GM20431 (cell line): ENCODE measurements at regions not wholly inside any gene's neighbourhood (a gene's known extent, or its start where the extent isn't known, plus 50 kb on each side); places are given as distances from the start of the nearest gene placed in this dataset.
"Not testable (repeated sequence)": the region's sequence is repeated elsewhere in the genome, so short reads cannot be mapped to it uniquely, and the experiment has no call there.

Experiments used
- in situ Hi-C: fragments of 300-500 bp; cut with MseI, MboI; formaldehyde crosslinking; loops from one replicate; pipeline ENCODE4 v1.15.0; 2020; ENCODE audit warnings: low sequenced_read_pairs; ENCODE audit not compliant: unreplicated experiment

DNA sequence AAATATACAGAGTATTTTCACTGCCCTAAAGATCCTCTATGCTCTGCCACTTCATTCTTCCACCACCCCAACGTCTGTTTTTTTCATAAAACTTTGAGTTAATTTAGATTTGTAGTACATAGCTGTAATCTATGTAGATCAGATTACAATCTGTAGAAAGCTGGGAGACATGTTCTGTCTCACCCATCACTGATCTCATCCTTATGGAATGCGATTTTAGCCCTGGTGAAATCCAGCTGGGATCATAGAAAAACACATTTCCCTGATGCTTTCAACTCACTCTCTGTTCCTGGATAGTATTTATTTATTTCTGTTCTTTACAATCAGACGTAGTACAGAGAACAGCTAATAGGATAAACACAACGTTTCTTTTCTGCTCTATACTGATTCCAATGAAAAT, 521.0 kb downstream of the KIF20B start:
- in situ Hi-C loops = no loop called here

DNA sequence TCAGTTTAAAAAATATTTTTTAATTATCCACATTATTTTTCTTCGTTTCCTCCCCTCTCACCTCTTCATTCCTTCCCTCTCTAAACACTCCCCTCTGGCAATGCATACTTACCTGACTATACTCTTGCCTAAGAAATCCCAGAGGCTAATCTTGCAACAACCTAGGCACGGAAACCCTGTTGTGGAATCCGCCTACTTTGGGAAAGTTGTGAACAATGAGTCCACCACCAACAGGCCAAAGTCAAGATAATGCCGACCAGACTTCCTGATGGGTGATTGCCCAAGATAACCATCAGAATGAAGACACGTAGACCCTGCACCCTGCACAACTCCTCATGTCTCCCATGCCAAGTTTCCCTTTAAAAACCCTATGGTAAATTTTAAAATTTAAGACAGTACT, 521.5 kb downstream of the KIF20B start:
- in situ Hi-C loops = no loop called here

DNA sequence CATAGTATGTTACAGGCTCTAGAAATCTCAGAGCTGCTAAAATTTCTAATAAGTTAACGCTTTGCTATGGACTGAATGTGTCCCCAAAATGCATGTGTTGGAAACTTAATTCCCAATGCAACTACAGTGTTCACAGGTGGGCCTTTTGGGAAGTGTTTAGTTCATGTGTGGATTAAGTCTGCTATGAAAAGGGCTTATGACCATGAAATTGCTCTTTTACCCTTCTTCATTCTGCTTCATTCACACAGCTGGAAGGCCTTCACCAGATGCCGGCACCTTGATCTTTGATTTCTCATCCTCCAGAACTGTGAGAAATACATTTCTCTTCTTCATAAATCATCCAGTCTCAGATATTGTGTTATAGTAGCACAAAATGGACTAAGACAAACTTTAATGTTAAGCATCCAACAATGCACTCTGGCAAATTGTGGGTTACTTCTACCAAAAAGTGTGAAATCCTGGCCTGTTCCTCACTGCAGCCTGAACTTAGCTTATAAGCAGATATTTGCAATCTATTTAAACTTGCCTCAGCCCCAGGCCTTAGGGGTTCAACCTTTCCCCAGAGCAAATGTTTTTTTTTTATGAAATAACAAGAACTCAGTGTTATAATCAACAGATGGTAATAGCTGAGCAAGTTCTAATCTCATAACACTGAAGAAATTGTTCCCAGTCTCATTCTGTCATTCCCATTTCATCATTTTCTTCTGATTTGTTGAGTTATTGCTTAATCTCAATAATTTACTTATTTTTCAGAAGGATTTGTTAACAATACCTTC, 523.6 kb downstream of the KIF20B start:
- in situ Hi-C loops = no loop called here

DNA sequence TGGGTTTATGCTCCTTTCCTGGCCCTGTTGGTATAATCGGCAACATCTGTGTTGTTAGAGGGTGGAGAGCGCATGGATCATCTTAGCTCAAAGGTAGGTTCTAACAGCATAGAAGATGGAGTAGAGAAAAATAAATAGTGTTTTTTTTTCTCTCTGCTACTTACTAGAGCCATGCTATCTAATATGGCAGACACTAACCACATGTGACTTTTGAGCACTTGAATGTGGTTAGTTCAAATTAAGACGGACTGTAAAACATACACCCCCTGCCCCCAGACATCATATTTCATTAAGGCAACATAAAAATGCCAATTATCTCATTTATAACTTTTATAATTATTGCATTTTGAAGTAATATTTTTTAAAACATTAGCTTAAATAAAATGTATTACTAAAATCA, 525.1 kb downstream of the KIF20B start:
- in situ Hi-C loops = no loop called here

DNA sequence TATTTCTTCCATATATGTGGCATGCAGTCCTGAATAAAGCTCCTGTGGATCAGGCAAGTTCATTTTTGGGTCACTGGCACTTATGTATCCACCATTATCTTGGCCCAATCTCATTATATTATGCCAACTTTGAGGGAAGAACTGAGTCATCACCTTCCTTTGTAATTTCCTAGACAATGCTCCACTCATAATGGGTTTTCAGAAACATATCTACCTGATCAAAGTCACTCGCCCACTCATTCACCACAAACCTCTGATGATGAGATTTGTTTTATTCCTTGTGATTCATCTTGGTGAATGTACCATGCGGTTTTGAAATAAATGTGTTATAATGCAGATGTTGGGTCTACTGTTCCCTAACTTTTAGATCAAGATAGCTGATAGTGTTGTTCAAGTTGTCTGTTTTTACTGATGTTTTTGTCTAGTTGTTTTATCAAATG, 525.8 kb downstream of the KIF20B start:
- in situ Hi-C loops = no loop called here

DNA sequence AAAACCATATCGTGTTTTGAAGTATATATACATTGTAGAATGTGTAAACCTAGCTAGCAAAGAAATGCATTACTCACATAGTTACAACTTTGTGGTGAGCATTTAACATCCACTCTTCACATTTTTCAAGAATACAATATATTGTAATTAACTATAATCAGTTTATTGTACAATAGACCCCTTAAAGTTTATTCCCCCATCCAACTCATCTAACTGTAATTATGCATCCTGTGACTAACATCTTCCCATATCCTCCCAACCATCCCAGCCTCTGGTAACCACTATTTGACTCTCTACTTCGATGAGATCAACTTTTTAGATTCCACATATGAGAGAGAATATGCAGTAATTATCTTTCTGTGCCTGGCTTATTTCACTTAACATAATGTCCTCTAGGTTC, 526.4 kb downstream of the KIF20B start:
- in situ Hi-C loops = no loop called here

DNA sequence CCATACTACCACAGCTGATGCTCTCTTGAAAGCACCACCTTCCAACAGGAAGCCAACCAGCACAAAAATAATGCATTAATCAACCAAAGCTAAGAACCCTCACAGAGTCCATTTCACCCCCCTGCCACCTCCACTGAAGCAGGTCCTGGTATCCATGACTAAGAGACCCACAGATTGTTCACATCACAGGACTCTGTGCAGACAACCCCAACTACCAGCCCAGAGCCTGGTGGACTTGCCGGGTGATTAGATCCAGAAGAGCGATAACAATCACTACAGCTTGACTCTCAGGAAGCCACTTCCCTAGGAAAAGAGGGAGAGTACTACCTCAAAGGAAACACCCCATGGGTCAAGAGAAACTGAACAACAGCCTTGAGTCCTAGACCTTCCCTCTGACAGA, 528.1 kb downstream of the KIF20B start:
- in situ Hi-C loops = no loop called here

DNA sequence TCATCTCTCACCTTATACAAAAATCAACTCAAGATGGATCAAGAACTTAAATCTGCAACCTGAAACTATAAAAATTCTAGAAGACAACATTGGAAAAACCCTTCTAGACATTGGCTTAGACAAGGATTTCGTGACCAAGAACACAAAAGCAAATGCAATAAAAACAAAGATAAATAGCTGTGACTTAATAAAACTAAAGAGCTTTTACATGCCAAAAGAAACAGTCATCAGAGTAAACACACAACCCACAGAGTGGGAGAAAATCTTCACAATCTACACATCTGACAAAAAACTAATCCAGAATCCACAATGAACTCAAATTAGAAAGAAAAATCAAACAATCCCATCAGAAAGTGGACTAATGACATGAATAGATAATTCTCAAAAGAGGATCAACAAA, 532.4 kb downstream of the KIF20B start:
- in situ Hi-C loops = not testable (repeated sequence)

DNA sequence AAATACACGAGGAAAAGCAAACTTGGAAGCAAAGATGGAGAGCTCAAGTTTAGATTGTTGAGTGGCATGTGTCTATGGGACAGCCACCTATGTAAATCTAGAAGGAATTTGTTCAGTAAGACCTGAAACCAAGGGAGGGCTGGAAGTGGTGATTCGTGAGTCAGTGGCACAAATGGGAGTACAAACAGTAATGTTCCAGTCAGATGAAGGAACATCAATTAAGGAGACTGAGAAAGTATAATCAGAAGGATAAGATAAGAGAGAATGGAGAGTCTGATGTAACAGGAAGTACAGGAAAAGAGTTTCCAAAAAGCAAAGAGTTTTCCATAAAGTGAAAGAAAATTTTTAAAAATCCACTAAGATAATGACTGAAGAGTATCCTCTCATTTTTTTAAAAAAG, 544.2 kb downstream of the KIF20B start:
- in situ Hi-C loops = no loop called here

DNA sequence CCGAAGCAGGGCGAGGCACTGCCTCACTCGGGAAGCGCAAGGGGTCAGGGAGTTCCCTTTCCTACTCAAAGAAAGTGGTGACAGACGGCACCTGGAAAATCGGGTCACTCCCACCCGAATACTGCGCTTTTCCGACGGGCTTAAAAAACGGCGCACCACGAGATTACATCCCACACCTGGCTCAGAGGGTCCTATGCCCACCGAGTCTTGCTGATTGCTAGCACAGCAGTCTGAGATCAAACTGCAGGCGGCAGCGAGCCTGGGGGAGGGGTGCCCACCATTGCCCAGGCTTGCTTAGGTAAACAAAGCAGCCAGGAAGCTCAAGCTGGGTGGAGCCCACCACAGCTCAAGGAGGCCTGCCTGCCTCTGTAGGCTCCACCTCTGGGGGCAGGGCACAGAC, 549.4 kb downstream of the KIF20B start:
- in situ Hi-C loops = not testable (repeated sequence)

DNA sequence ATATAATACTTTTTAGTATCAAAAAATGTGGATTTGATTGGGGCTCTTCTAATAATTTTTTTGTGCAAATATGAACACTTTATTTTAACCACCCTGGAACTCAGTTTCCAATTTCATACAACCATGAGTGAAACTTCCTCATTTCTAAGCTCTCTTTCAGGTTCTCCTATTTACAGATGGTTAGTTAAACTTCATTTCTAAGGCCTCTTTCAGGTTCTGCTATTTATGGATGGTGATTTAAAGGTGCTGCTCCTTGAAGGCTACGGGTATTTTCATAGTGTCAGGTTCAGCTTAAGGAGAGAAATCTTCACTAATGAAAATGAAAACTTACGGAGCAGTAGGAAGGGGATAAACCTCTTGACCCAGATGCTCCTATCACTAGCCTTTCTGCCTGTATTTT, 568.3 kb downstream of the KIF20B start:
- in situ Hi-C loops = no loop called here

DNA sequence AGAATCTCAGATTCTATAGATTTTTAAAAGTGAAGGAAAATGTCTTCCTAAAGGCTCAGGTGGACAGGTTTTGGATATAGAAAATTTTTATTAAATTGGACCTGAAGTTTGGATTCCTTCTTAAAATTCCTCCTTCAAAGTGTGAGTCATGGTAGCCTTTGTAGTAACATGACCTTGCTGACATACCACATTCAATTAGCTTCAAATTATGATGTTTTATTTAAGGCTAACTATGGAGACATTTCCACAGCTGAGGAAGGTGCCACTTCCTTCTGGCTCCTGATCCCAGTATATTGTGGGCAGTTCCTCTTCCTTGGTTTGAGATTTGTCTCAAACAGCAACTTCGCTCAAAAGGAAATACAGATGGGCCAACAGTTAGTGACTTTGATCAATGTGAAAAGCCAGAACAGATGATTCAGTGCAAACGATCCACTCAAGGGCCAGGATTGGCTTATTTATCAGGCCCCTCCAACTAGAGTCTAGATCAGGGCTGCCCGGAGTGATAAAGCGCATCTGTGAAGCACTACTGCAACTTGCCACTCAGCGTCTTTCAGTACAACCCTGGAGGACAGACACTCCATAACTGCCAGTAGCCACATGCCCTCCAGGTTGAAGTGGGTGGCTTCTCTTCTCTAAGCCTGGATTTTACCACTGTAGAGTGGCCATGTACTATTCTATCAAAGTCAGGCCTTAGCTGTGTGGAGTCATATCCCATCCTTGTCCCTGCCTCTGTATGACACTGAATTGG, 573.5 kb downstream of the KIF20B start:
- in situ Hi-C loops = no loop called here

DNA sequence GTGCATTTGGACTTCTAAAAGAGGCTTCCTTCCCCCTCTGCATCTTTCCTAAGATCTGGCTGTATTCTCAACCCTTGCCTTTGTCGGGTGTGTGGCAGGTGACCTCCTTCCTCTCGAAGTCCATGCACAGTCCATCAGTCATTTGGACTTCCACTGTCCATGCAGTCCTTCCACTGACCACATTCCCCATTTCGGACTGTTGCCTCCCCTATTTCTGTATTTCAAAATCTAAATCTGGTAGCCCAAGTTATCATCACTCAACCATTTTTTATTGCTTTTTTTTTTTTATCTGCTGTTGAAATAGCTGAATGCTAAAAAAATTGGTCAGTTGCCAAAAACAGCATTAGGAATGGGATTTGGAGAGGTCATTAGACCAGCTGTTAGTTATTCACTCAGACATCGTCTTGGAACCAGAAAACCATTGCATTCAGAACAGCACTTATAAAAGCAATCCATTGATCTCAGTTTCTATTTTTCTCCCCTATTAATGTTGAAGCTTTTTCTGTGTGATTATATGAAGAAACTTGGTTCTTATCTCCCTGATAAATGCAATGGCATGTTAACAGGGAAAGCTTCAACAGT, 575.6 kb downstream of the KIF20B start:
- in situ Hi-C loops = no loop called here

DNA sequence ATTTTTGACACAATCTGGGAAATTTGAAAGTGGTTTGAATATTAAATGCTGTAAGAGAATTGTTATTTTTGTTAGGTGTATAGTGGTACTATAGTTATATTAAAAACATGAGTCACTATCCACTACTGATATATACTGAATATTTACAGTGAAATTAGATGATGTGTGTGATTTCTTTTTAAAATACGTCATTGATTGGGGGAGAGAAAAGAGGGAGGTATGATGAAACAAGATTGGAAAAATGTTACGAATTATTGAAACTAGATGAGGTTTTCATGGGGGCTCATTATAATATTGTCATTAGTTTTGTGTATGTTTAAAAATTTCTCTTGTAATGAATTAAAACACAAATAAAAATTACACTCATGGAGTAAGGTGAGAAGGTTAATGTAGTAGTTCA, 571.4 kb downstream of the HTR7 start:
- in situ Hi-C loops = no loop called here

DNA sequence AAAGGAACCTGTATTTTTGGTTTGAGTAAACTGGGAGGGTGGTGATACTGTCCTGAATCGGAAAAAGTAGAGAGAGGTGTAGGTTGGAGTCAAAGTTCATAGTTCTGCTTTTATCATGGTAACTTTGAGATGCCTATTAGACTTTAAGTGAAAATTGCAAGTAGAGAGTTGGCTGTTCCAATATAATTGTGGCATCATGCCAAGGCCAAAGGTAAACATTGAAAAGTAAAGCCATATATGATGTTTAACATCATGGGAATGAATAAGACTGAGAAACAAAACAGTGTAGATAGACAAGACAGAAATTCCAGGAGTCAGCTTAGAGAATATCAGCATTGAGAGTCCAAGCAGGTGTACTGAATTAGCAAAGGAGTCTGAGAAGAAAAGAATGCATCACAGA, 570.9 kb downstream of the HTR7 start:
- in situ Hi-C loops = no loop called here

DNA sequence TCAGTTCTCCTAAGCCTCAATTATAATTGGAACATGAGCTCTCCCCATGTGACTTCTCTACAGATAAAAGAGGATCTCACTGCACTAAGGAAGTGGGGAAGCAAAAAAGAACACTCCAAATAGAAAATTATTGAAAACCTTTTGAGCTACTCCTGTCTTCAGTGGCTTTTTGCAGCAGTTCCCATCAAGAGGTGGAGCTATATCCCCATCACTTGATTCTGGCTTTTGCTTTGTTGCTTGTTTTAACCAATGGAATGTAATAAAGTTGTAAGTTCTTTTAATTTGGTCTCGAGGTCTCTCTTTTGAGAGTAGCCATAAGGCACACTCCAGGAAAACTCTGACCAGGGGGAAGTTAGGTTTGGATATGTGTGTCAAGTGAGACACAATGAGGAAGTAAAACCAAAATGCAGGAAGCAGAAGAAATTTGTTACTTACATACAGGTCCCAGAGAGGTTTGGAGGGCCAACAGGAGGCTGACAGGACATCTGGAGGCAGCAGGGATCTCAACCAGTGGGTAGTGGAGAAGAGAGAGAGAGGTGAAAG, 569.4 kb downstream of the HTR7 start:
- in situ Hi-C loops = no loop called here

DNA sequence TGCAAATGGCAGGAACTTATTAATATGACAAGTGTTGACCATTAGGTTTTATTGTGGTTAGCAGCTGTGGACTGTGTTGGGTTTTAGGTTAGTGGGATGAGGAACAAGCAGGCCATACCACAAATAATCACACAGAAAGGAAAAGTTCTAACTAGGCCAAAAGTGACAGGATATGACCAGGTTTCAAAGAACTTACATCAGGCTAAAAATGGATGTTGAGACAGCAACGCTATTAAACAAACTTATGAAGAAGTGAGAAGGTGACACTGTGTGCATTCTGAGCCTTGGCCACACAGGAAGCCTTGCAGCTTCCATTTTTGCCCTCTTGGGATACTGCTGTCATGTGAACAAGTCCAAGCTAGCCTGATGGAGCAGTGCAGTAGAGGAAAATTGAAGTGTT, 568.8 kb downstream of the HTR7 start:
- in situ Hi-C loops = no loop called here

DNA sequence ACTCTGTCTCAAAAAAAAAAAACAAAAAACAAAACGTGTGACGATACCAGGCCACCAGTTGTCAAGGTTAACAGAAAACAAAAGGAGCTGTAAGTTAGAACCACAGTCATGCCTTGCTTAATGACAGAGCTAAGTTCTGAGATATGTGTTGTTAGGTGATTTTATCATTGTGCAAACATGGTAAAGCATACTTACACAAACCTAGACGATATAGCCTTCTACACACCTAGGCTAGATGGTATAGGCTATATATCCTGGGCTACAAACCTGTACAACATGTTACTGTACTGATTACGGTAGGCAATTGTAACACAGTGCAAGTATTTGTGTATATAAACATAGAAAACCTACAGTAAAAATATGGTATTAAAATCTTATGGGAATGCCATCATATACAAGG, 564.2 kb downstream of the HTR7 start:
- in situ Hi-C loops = no loop called here

DNA sequence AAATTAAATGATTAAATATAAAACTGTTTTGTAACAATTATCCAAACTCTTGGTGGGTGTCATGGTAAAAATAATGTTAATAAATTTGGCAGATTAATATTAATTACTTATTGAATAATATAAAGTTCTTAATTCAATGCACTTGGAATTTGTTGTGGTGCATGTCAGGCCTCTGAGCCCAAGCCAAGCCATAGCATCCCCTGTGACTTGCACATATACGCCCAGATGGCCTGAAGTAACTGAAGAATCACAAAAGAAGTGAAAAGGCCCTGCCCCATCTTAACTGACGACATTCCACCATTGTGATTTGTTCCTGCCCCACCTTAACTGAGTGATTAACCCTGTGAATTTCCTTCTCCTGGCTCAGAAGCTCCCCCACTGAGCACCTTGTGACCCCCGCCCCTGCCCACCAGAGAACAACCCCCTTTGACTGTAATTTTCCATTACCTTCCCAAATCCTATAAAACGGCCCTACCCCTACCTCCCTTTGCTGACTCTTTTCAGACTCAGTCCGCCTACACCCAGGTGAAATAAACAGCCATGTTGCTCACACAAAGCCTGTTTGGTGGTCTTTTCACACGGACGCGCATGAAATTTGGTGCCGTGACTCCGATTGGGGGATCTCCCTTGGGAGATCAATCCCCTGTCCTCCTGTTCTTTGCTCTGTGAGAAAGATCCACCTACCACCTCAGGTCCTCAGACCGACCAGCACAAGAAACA, 562.9 kb downstream of the HTR7 start:
- in situ Hi-C loops = not testable (repeated sequence)

DNA sequence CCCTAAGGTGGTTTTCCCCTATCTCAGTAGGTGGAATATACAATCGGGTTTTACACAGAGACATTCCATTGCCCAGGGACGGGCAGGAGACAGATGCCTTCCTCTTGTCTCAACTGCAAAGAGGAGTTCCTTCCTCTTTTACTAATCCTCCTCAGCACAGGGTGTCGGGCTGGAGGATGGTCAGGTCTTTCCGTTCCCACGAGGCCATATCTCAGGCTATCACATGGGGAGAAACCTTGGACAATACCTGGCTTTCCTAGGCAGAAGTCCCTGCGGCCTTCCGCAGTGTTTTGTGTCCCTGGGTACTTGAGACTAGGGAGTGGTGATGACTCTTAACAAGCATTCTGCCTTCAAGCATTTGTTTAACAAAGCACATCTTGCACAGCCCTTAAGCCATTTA, 555.8 kb downstream of the HTR7 start:
- in situ Hi-C loops = not testable (repeated sequence)
